ENCODE measurements at regions not wholly inside any gene's neighbourhood (a gene's known extent, or its start where the extent isn't known, plus 50 kb on each side); places are given as distances from the start of the nearest gene placed in this dataset.

GRCh38 chr4:57190601-57191481 lies 80.7 kb upstream of the IGFBP7 start:
- H3K79me2 ChIP-seq (ENCODE audit: insufficient read depth, low read length) = no peaks in the 10 kb centered on the region
- H2AFZ ChIP-seq (ENCODE audit: low read length) = no peak overlapping the region
- no peaks in the 10 kb centered on the region for H3K9me3 ChIP-seq (ENCODE audit: low read length)
- in situ Hi-C loops (cut with HindIII; ENCODE audit: extremely low pct_ligation_motif_present, low pct_unique_long_range_greater_than_20kb) = no loop called here
- BruUV-seq (replicated peaks) = no TSS peak
- no peak overlapping the region for H3K4me3 ChIP-seq (replicated peaks in 1 of 3; ENCODE audit: insufficient read depth in 1 of 3, low read depth in 2 of 3, low read length in 3 of 3)
- DNase-seq (ENCODE audit: low spot score) (peak; percentile 18), FAIRE-seq (peak; percentile 78), ATAC-seq (peak; percentile 84)
- no peaks in the 10 kb centered on the region for H4K20me1 ChIP-seq (ENCODE audit: insufficient read depth, low read length)
- no peaks in the 10 kb centered on the region for H3K4me1 ChIP-seq (ENCODE audit: insufficient read depth, low read length)
- H3K4me2 ChIP-seq (ENCODE audit: low read depth, low read length) = no peak overlapping the region
- ChIA-PET CTCF (ENCODE audit: low intra/inter-chr PET ratio, low total read pairs) (no interaction called here), POLR2A (no interaction called here)
- WGBS (ENCODE audit: low lambda C conversion rate) = 31% methylated on average over 10 of the region's 12 CpGs
- peaks cover 0 to 4% of the 10 kb centered on the region in 2 experiments; a peak in 1 of 5 replicates for H3K27me3 ChIP-seq (ENCODE audit: control insufficient read depth in 1 of 2, insufficient read depth in 2 of 2, low read length in 2 of 2)
- H3K9ac ChIP-seq (ENCODE audit: insufficient read depth, low read depth, low read length) = no peak overlapping the region
- intact Hi-C loops (cut with micrococcal nuclease; ENCODE audit: unreplicated experiment) = no loop called here
- TF ChIP-seq ZNF788 (CRISPR knock-in tag; IDR thresholded peaks at IDR 0.05; ENCODE audit: borderline replicate concordance) (no peak), THAP9 (CRISPR knock-in tag; IDR thresholded peaks at IDR 0.05; ENCODE audit: borderline replicate concordance) (no peak), NCOA1 (CRISPR knock-in tag; IDR thresholded peaks at IDR 0.05) (no peak), CTCF (CRISPR knock-in tag; IDR thresholded peaks at IDR 0.05) (peak; percentile 57)
- H3K27ac ChIP-seq (ENCODE audit: extremely low read length, insufficient read depth, low read length) = no peak overlapping the region
- H3K36me3 ChIP-seq (replicated peaks in 1 of 2; ENCODE audit: control insufficient read depth in 1 of 2, insufficient read depth in 2 of 2, low read length in 2 of 2) = no peaks in the 10 kb centered on the region

All from HepG2 (cell line).